ENCODE measurements at regions not wholly inside any gene's neighbourhood (a gene's known extent, or its start where the extent isn't known, plus 50 kb on each side); places are given as distances from the start of the nearest gene placed in this dataset.

- Histone ChIP-seq H3K27me3 (ENCODE audit: insufficient read depth, poor library complexity, severe bottlenecking) (no peaks in the 10 kb centered on the region), H3K27ac (replicated peaks) (no peak overlapping the region), H3K4me3 (replicated peaks; ENCODE audit: insufficient read depth, low read length) (no peak overlapping the region)
- no peak for TF ChIP-seq REST (IDR thresholded peaks at IDR 0.05; ENCODE audit: insufficient replicate concordance, low read depth)
- no peak for TF ChIP-seq CTCF (IDR thresholded peaks at IDR 0.05; ENCODE audit: insufficient read depth, low read length)
- no peak for TF ChIP-seq SPI1 (IDR thresholded peaks at IDR 0.05; ENCODE audit: borderline replicate concordance, low read depth)
- TF ChIP-seq POLR2AphosphoS5 (IDR thresholded peaks at IDR 0.05; ENCODE audit: low read depth), result no peak
- no peak for TF ChIP-seq GABPA (IDR thresholded peaks at IDR 0.05; ENCODE audit: low read depth)
- DNase-seq (ENCODE audit: low read depth in 1 of 2, low spot score in 1 of 2), result no peak
Measured at GRCh38 chr4:137640838-137641158, 108.5 kb upstream of the PCDH18 start.

- DNase-seq (ENCODE audit: low read depth in 1 of 2, low spot score in 1 of 2), result no peak
- Histone ChIP-seq H3K27me3 (ENCODE audit: insufficient read depth, poor library complexity, severe bottlenecking) (no peaks in the 10 kb centered on the region), H3K4me3 (replicated peaks; ENCODE audit: insufficient read depth, low read length) (no peak overlapping the region), H3K27ac (replicated peaks) (no peak overlapping the region)
- TF ChIP-seq CTCF (IDR thresholded peaks at IDR 0.05; ENCODE audit: insufficient read depth, low read length), result no peak
- no peak for TF ChIP-seq SPI1 (IDR thresholded peaks at IDR 0.05; ENCODE audit: borderline replicate concordance, low read depth)
- TF ChIP-seq POLR2AphosphoS5 (IDR thresholded peaks at IDR 0.05; ENCODE audit: low read depth), result no peak
- no peak for TF ChIP-seq GABPA (IDR thresholded peaks at IDR 0.05; ENCODE audit: low read depth)
- no peak for TF ChIP-seq REST (IDR thresholded peaks at IDR 0.05; ENCODE audit: insufficient replicate concordance, low read depth)
Measured at GRCh38 chr4:137640156-137640837, 108.0 kb upstream of the PCDH18 start.

- H3K27ac ChIP-seq (replicated peaks), result no peak overlapping the region
- TF ChIP-seq SPI1 (IDR thresholded peaks at IDR 0.05; ENCODE audit: borderline replicate concordance, low read depth) (no peak), POLR2AphosphoS5 (IDR thresholded peaks at IDR 0.05; ENCODE audit: low read depth) (no peak), REST (IDR thresholded peaks at IDR 0.05; ENCODE audit: insufficient replicate concordance, low read depth) (no peak), GABPA (IDR thresholded peaks at IDR 0.05; ENCODE audit: low read depth) (no peak), CTCF (IDR thresholded peaks at IDR 0.05; ENCODE audit: insufficient read depth, low read length) (no peak)
Measured at GRCh38 chr4:137638934-137639333, 106.6 kb upstream of the PCDH18 start.

More at GRCh38 chr4:137638934-137639333, 106.6 kb upstream of the PCDH18 start:
- H3K4me3 ChIP-seq (replicated peaks; ENCODE audit: insufficient read depth, low read length), result no peak overlapping the region
- H3K27me3 ChIP-seq (ENCODE audit: insufficient read depth, poor library complexity, severe bottlenecking), result no peaks in the 10 kb centered on the region
- no peak for DNase-seq (ENCODE audit: low read depth in 1 of 2, low spot score in 1 of 2)
